ENCODE measurements at regions not wholly inside any gene's neighbourhood (a gene's known extent, or its start where the extent isn't known, plus 50 kb on each side); places are given as distances from the start of the nearest gene placed in this dataset.
"Not testable (repeated sequence)": the region's sequence is repeated elsewhere in the genome, so short reads cannot be mapped to it uniquely, and the experiment has no call there.

DNA sequence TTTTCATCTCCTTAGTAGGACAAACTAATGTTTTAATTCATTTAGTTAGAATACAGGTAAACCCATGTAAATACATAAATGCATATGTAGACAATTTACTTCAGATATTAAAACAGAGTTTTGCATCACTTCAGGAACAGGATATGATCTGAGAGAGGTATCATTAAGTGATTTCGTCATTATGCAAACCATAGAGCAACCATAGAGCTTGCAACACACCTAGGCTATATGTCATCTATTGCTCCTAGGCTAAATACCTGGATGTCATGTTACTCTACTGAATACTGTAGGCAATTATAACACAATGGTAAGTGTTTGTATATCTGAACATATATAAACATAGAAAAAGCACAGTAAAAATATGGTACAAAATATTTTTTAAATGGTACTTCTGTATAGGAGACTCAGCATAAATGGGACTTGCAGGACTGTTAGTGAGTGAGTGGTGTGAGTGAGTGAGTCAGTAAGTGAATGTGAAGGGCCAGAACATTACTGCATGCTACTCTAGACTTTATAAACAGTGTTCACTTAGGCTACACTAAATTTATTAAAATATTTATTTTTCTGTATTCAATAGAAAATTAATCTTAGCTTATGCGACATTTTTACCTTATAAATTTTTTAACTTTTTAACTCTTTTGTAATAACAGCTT, 1377.5 kb upstream of the CDH9 start:
- FAIRE-seq = no peak
- no peak for DNase-seq (ENCODE audit: insufficient read length, low spot score)

DNA sequence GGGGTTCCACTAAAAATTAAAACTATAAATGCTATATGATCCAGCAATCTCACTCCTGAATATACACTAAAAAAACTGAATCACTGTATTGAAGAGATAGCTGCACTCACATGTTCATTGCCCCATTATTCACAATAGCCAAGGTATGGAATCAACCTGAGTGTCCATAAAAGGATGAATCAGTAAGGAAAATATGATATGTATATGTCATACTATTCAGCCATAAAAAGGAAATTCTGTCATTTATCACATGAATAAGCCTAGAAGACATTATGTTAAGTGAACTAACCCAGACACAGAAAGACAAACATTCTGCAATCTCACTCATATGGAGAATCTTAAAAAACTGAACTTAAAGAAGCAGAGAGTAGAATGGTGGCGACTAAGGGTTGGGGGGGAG, 1376.2 kb upstream of the CDH9 start:
- DNase-seq (ENCODE audit: insufficient read length, low spot score) (no peak), FAIRE-seq (no peak)

DNA sequence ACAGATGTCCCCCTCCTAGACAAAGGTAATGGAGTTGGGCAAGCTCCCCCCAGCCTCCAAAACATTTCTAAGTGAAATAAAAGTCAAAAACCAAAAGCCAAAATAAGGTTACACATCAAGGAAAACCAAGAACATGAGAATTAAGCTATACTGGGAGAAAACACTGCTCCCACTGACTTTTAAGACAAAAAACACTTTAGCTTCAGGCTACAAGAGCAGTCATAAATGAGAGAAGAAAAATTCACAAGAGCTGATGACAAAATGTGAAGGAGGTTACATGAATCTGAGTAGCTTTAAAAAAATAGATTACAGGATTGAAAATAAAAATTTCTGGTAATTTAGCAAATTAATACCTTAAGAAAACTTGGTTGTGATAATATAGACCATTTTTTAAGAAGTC, 1370.3 kb upstream of the CDH9 start:
- FAIRE-seq (no peak), DNase-seq (ENCODE audit: insufficient read length, low spot score) (no peak)

DNA sequence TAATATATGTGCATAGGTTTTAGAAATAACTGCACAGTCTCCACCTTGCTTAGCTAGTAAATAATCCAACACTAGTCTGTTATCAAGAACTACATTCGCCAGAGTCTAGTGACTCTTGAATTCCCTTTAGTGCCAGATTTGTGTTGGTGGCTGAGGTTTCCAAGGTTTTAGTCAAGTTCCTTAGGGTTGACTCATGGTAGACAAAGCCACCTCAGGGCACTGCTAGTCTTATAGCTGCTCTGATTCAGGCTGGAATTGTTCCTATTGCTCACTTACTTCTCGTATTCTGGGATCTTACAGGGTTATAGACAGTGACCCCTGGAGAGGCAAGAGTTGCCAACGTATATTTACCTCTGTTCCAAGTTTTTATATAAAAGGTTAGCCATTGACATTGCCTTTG, 1369.8 kb upstream of the CDH9 start:
- FAIRE-seq (no peak), DNase-seq (ENCODE audit: insufficient read length, low spot score) (no peak)

DNA sequence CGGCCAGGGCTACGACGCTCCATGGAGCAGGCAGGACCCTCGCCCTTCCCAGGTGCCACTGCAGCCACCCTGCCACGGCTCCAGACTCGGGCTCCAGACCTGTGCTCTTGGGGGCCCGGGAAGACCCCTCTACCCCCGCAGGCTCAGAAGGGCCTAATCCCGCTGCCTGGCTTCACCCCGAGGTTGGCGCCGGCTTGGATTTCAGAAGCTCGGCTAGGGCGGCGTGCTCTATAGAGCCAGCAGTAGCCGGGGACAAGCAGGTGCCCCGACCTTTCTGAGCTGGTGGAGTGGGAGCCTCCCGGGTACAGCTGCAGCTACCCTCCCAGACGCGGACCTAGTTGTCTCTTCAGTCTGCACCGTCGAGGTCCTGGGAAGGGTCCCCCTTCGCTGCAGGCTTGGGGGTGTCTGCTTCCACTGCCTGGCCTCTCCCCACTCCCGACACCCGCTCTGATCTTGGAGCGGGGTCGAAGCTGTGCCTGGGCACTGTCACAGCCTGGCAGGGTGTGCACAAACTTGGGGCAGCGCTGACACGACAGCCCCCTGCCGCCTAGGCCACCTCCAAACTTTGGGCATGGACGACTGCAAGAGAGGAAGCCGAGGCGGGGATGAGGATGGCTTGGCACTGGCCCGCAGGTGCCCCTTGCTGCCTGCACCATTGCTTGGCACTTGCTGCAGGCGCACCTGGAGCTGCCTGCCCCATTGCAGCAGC, 1366.1 kb upstream of the CDH9 start:
- FAIRE-seq = no peak
- DNase-seq (ENCODE audit: insufficient read length, low spot score) = no peak

DNA sequence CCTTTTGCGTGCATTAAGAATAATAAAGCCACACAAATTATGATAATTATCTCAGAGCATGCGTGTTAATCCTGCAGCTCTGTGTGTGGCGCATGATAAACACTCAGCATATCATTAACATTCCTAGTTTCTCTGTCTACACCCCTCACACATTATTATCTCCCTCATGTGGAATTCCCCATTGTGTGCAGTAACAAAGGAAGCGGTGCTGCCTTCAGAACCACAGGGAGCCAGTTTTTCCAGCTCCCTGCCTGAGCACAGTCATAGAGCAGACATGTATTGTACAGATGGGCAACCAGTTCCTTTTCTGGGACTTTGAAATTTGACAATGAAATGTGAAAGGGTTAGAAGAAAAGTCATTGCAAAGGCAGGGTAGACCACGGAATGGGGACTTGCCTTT, 1365.5 kb upstream of the CDH9 start:
- no peak for DNase-seq (ENCODE audit: insufficient read length, low spot score)
- FAIRE-seq = no peak

DNA sequence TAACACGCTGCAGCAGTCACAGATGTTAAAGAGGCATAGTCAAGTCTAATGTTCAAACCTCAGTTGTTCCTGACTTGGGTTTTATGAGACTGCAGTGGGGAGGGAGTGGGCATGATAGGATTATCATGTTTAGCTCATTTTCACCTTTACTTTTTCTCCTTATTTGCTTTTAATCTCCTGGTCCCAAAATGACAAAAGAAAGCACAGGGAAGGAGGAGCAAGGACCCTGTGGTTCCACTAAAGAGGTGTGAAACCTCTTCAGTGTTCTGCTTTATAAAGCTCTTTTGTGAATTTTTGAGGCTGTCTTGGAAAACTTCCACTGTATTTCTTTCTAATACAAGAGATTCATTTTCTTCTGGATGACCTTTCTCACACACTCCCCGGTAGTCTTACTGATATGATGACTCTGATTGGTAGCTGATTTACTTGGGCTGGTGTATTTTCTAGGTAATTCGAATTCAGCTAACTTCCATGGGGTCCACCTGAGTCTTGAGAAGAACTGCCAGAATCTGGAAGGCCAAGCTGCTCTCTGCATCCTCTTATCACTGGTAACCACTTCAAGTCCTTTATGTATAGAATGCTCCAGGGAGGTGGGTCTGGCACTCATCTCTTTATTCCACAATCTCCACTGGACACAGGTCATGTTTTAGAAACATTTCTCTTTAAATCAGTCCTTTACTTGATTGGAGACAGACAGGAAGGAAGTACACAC, 1364.4 kb upstream of the CDH9 start:
- FAIRE-seq (no peak), DNase-seq (ENCODE audit: insufficient read length, low spot score) (no peak)

DNA sequence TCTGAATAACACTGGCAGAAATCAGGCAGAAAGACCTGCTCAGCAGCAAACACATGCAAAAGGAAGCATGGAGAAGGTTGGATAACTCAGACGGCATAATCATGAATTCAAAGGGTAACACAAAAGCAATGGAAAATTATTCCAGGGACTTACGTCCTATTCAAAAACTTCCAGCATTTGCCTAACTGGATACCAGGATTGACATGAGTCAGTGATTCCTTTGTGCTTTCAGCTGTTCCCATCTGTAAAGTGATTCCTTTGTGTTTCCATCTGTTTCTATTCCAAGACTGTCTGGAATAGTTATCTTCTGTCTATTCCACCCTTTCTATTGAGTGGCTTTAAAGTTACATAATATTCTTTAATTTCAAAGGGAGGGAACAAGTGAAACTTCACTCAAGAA, 1361.7 kb upstream of the CDH9 start:
- no peak for FAIRE-seq
- DNase-seq (ENCODE audit: insufficient read length, low spot score) = no peak

DNA sequence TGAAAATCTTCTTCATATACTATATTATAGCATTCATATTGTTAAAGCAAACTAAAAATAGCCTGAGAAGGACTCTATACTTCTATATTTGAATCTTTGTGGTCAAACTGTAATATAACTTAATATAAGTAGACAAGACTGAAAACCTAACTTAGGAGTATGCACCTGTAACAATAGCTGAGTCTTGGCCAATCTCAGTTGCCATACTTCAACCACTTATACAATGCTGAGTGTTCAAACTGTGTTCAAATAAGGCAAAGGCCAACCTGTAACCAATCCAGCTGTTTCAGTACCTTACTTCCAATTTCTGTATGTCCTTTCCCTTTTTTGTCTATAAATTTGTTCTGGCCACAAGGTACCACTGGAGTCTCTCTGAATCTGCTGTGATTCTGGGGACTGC, 1360.8 kb upstream of the CDH9 start:
- no peak for DNase-seq (ENCODE audit: insufficient read length, low spot score)
- FAIRE-seq = no peak

DNA sequence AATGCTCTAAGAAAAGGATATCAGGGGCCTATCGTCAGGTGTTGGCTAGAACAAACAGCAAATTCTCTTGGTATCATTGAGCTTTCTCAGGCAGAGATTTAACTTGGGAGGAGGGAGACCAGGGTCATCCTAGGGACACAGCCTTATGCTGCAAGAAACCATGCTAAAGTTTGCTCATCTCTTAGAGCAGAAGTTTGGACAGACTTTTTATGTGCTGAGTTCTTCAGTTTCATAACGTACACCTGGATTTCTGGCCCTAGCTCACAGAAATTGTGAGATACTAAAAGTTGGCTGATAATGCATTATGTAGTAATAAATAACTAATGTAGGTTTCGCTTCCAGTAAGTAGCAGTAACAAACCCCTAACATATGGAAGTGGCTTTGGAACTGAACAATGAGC, 1359.8 kb upstream of the CDH9 start:
- DNase-seq (ENCODE audit: insufficient read length, low spot score) (no peak), FAIRE-seq (no peak)

DNA sequence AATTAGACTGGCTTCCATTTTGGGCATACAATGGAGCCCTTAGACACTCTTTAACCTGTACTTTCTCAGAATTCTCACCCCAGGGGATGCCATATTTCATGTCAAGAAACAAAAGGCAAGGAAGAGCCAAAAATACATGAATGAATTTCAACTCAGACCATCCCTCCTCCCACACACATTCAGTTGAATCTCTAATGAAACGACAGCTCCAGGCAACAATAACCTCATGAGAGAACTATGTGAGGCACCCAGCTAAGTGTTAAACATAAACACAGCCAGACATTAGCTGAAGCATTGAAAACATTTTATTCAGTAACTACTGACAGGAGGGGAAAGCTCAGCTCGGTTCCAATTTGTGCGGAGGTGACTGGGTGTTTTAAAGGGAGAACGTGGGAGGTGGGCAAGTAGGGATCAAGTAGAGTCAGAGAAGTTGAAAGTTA, 1359.1 kb upstream of the CDH9 start:
- no peak for FAIRE-seq
- DNase-seq (ENCODE audit: insufficient read length, low spot score) = no peak

DNA sequence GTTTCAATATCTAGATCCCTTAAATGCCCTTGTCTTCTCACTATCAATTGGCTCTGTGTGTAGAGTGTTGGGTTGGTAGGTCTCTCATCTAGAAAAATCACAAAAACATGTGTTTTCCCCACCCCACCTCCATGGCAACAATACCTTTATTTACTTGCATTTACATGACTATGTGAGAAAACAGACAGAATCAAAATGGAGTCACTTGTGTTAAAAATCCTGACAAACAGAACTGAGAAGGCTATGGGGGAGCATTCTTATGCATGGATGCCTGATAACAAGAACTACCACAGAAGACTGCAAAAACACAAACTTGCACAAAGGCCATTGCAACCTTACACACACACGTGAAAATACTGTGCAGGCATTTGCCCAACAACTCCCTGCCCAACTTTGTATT, 1352.9 kb upstream of the CDH9 start:
- no peak for DNase-seq (ENCODE audit: insufficient read length, low spot score)
- no peak for FAIRE-seq

DNA sequence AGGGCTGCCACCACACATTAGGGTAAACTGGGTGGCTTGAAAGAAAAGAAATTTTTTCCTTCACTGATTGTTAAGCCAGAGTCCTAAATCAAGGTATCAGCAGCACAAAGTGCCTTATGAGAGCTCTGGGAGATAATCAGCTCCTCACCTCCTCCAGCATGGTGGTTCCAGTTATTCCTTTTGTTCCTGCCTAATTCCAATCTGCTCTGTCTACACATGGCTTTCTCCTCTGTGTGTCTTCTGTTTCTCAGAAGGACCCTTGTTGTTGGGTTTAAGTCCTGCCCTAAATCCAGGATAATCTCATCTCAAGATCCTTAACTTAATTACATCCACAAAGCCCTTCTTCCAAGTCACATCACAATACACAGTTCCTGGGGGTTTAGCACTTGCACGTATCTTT, 1352.0 kb upstream of the CDH9 start:
- FAIRE-seq (no peak), DNase-seq (ENCODE audit: insufficient read length, low spot score) (no peak)

DNA sequence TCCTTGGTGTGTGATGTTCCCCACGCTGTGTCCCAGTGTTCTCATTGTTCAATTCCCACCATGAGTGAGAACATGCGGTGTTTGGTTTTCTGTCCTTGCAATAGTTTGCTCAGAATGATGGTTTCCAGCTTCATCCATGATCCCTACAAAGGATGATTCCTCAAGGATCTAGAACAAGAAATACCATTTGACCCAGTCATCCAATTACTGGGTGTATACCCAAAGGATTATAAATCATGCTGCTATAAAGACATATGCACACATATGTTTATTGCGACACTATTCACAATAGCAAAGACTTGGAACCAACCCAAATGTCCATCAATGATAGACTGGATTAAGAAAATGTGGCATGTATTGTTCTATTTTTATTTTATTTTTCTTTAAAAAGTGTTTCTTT, 1351.3 kb upstream of the CDH9 start:
- not testable (repeated sequence) for DNase-seq (ENCODE audit: insufficient read length, low spot score); FAIRE-seq

DNA sequence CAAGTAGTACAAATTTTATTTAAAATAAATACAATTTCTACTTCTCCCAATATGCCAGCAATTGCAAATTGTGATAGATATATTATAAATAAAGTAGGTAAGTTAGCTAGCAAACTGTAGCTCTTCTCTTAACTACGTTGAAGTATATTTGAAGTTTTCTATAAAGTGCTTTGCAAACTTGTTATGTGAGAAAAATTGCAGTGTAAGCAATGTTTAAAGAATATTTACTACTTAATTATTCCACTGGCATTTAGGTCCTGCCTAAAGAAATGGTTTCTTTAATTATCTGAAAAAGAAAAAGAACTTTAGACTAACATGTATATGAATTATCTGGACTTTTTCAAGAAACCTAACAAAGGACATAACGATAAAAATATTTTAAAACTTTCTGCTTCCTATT, 1350.0 kb upstream of the CDH9 start:
- no peak for DNase-seq (ENCODE audit: insufficient read length, low spot score)
- no peak for FAIRE-seq

DNA sequence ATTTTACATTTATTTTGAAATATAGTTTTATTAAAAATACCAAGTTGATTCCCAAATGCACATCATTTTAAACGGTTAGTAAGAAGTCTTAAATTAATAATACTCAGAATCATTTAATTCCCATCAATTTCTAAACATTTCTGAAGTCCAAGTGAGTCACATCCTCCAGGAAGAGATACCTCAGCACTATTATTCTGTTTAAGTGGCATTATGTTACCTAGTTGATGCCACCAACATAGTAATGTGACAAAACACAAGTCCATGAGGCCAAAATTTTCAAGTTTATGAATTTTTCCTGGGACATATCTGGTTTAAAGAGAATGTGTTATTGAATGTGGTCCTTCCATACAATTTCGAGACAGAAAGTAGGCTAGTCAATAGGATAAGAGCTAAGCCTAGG, 1348.3 kb upstream of the CDH9 start:
- FAIRE-seq = no peak
- no peak for DNase-seq (ENCODE audit: insufficient read length, low spot score)

DNA sequence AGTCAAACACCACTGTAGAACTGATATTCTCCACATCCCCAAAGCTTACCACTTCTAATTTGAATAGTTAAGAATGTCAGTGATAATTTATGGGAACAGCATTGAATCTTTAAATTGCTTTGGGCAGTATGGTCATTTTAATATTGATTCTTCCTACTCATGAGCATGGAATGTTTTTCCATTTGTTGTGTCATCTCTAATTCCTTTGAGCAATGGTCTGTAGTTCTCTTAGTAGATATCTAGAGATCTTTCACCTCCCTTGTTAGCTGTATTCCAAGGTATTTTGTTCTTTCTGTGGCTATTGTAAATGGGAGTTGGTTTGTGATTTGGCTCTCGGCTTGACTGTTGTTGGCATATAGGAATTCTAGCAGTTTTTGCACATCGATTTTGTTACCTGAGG, 1341.8 kb upstream of the CDH9 start:
- DNase-seq (ENCODE audit: insufficient read length, low spot score) (no peak), FAIRE-seq (no peak)

DNA sequence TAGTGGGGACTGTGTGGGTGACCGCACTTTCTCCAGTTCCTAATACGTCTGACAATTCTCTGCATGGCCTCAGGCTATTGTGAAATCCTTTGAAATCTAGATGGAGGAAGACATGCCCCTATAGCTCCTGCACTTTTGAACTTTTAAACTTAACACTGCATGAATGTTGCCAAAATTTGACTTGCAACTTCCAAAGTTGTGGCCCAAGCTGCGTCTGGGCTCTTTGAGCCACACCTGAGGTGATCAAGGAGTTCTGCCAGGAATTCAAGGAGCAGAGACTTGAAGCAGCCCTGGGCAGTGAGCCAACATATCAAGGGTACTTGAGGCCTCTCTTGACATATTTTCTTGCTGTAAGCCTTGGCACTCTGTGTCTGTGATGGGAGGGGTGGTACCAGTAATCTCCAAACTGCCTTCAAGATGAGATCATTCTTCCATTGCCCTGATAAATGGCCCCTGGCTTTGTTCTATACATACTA, 1336.1 kb upstream of the CDH9 start:
- no peak for DNase-seq (ENCODE audit: insufficient read length, low spot score)
- no peak for FAIRE-seq

DNA sequence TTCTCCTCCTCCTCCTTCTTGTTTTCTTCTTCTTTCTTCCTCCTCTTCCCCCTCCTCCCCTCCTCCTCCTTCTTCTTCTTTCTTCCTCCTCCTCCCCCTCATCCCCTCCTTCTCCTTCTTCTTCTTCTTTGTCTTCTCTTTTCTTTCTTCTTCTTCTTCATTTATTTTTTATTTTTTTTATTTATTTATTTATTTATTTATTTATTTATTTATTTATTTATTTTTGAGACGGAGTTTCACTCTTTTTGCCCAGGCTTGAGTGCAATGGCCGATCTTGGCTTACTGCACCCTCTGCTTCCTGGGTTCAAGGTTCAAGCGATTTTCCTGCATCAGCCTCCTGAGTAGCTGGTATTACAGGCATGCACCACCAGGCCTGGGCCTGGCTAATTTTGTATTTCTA, 1332.5 kb upstream of the CDH9 start:
- no peak for DNase-seq (ENCODE audit: insufficient read length, low spot score)
- FAIRE-seq = no peak

DNA sequence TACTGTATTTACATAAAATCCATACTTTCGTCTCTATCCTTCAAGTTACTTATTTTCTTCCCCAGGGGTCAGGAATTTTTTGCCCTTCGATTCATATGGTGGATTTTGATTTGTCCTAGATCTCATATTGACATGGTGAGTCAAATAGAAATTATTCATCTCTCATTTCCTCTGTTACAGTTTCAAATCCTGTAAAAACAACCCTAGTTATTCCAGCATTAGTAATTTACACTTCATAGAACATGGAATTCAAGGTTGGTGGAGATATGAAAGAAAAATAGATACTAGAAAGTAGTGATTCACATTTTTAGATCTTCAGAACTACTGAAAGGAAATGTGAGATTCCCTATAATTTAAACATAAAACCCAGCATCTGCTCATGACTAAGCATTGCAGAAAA, 1331.0 kb upstream of the CDH9 start:
- FAIRE-seq = no peak
- DNase-seq (ENCODE audit: insufficient read length, low spot score) = no peak

DNA sequence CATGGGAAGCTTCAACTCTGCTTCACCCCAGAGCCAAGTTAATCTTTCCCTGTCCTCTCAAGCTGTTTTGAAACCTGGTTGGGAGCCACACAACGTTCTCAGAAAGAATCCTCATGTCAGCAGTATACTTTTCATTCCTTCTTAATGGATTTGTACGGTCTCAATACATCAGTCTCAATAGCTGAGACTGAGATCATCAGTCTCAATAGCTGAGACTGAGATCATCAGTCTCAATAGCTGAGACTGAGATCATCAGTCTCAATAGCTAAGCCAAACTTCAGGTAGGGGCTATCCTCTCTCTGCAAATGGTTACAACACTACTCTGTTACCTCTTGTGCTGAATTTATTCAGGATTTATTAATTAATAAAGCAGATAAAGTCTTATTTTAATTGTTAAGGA, 1317.4 kb upstream of the CDH9 start:
- DNase-seq (ENCODE audit: insufficient read length, low spot score) = no peak
- no peak for FAIRE-seq

DNA sequence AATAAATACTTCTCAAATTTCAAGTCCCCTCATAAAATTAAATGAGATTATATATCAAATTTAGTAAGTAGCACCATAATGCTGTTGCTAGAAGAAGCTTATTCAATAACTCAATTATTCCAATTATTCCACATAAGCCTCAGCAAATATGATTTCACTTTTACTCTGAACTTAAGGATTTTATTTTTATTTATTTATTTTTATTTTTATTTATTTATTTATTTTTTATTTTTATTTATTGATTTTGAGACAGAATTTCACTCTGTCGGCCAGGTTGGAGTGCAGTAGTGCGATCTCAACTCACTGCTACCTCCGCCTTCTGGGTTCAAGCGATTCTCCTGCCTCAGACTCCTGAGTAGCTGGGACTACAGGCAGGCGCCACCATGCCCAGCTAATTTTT, 1308.3 kb upstream of the CDH9 start:
- FAIRE-seq = no peak

More for the DNA sequence above, 1308.3 kb upstream of the CDH9 start:
- no peak for DNase-seq (ENCODE audit: insufficient read length, low spot score)

All from GM19239 (cell line).